H7 (cell line): ENCODE measurements at regions not wholly inside any gene's neighbourhood (a gene's known extent, or its start where the extent isn't known, plus 50 kb on each side); places are given as distances from the start of the nearest gene placed in this dataset.
"Not testable (repeated sequence)": the region's sequence is repeated elsewhere in the genome, so short reads cannot be mapped to it uniquely, and the experiment has no call there.

ENCODE experiments used
- DNase-seq: peaks from one replicate; pipeline ENCODE4 v3.0.0; 2012
- H3K27me3 ChIP-seq: 2 replicates; pipeline ENCODE4 v1.6.0; 2011; ENCODE audit warnings: mild to moderate bottlenecking, low read length; ENCODE audit not compliant: control insufficient read depth, insufficient read depth
- H3K36me3 ChIP-seq: replicated peaks from 2 replicates; pipeline ENCODE4 v1.5.1; 2011; ENCODE audit warnings: low read length; ENCODE audit not compliant: control insufficient read depth, insufficient read depth
- H3K4me3 ChIP-seq: 2 replicates; pipeline ENCODE4 v1.5.1; 2011; ENCODE audit warnings: low read depth, mild to moderate bottlenecking, control low read depth, low read length, moderate library complexity; ENCODE audit not compliant: insufficient read depth

GRCh38 chr20:40009542-40009941 is 679.5 kb downstream of the MAFB start:
- no peak for DNase-seq
- no peaks in the 10 kb centered on the region for H3K36me3 ChIP-seq
- no peaks in the 10 kb centered on the region for H3K27me3 ChIP-seq
- H3K4me3 ChIP-seq, result no peak overlapping the region

- Histone ChIP-seq H3K4me3 (no peak overlapping the region), H3K27me3 (no peaks in the 10 kb centered on the region), H3K36me3 (no peaks in the 10 kb centered on the region)
- no peak for DNase-seq
Measured at GRCh38 chr20:40008177-40008576, 680.9 kb downstream of the MAFB start.

- Histone ChIP-seq H3K27me3 (no peaks in the 10 kb centered on the region), H3K36me3 (no peaks in the 10 kb centered on the region), H3K4me3 (no peak overlapping the region)
- DNase-seq, result no peak
Measured at GRCh38 chr20:40006168-40006860, 682.7 kb downstream of the MAFB start.

- not testable (repeated sequence) for H3K27me3 ChIP-seq, H3K4me3 ChIP-seq, DNase-seq, H3K36me3 ChIP-seq
Measured at GRCh38 chr20:40004092-40004491, 684.9 kb downstream of the MAFB start.

- Histone ChIP-seq H3K36me3 (no peaks in the 10 kb centered on the region), H3K27me3 (no peaks in the 10 kb centered on the region), H3K4me3 (no peak overlapping the region)
- DNase-seq, result no peak
Measured at GRCh38 chr20:39993742-39994141, 695.3 kb downstream of the MAFB start.

GRCh38 chr20:39990692-39991091 is 698.3 kb downstream of the MAFB start:
- no peak for DNase-seq
- Histone ChIP-seq H3K36me3 (no peaks in the 10 kb centered on the region), H3K27me3 (no peaks in the 10 kb centered on the region), H3K4me3 (no peak overlapping the region)

- DNase-seq, result no peak
- Histone ChIP-seq H3K27me3 (no peaks in the 10 kb centered on the region), H3K4me3 (no peak overlapping the region), H3K36me3 (no peaks in the 10 kb centered on the region)
Measured at GRCh38 chr20:39988991-39989390, 700.0 kb downstream of the MAFB start.

- Histone ChIP-seq H3K27me3 (no peaks in the 10 kb centered on the region), H3K4me3 (no peak overlapping the region), H3K36me3 (no peaks in the 10 kb centered on the region)
- peak; percentile 9 for DNase-seq
Measured at GRCh38 chr20:39986173-39986904, 702.7 kb downstream of the MAFB start.

- Histone ChIP-seq H3K4me3 (no peak overlapping the region), H3K36me3 (no peaks in the 10 kb centered on the region), H3K27me3 (no peaks in the 10 kb centered on the region)
- DNase-seq, result no peak
Measured at GRCh38 chr20:39985271-39985827, 703.7 kb downstream of the MAFB start.

GRCh38 chr20:39983655-39984054 is 705.4 kb downstream of the MAFB start:
- no peaks in the 10 kb centered on the region for H3K27me3 ChIP-seq
- H3K4me3 ChIP-seq, result no peak overlapping the region
- H3K36me3 ChIP-seq, result no peaks in the 10 kb centered on the region
- no peak for DNase-seq

- no peak overlapping the region for H3K4me3 ChIP-seq
- no peaks in the 10 kb centered on the region for H3K27me3 ChIP-seq
- no peak for DNase-seq
- no peaks in the 10 kb centered on the region for H3K36me3 ChIP-seq
Measured at GRCh38 chr20:39983183-39983582, 705.9 kb downstream of the MAFB start.

GRCh38 chr20:39974966-39975501 is 714.0 kb downstream of the MAFB start:
- Histone ChIP-seq H3K27me3 (no peaks in the 10 kb centered on the region), H3K36me3 (no peaks in the 10 kb centered on the region), H3K4me3 (no peak overlapping the region)
- DNase-seq, result no peak

GRCh38 chr20:39968495-39968894 is 720.5 kb downstream of the MAFB start:
- DNase-seq, result no peak
- H3K36me3 ChIP-seq, result no peaks in the 10 kb centered on the region
- no peak overlapping the region for H3K4me3 ChIP-seq
- H3K27me3 ChIP-seq, result no peaks in the 10 kb centered on the region

- no peak overlapping the region for H3K4me3 ChIP-seq
- no peak for DNase-seq
- no peaks in the 10 kb centered on the region for H3K36me3 ChIP-seq
- H3K27me3 ChIP-seq, result no peaks in the 10 kb centered on the region
Measured at GRCh38 chr20:39967806-39968205, 721.2 kb downstream of the MAFB start.

GRCh38 chr20:39961637-39962244 is 727.3 kb downstream of the MAFB start:
- Histone ChIP-seq H3K27me3 (no peaks in the 10 kb centered on the region), H3K36me3 (no peaks in the 10 kb centered on the region), H3K4me3 (no peak overlapping the region)
- no peak for DNase-seq
